HFFc6 (cell line): ENCODE measurements at regions not wholly inside any gene's neighbourhood (a gene's known extent, or its start where the extent isn't known, plus 50 kb on each side); places are given as distances from the start of the nearest gene placed in this dataset.

Experiments used
- DNase-seq: peaks from one replicate; pipeline ENCODE4 v3.0.0-alpha.2; 2018
- H3K27ac Mint-ChIP-seq: 2 replicates; pipeline ENCODE4 v1.8.0; 2020; ENCODE audit warnings: mild to moderate bottlenecking, mixed read lengths
- H3K27me3 Mint-ChIP-seq: 2 replicates; pipeline ENCODE4 v1.8.0; 2021; ENCODE audit warnings: mild to moderate bottlenecking, moderate library complexity, mixed read lengths; ENCODE audit not compliant: insufficient read depth
- H3K36me3 Mint-ChIP-seq: 2 replicates; pipeline ENCODE4 v1.8.0; 2021; ENCODE audit warnings: low read depth, mixed read lengths
- H3K4me1 Mint-ChIP-seq: 2 replicates; pipeline ENCODE4 v1.8.0; 2020; ENCODE audit warnings: low read depth, mixed read lengths
- H3K4me3 Mint-ChIP-seq: 2 replicates; pipeline ENCODE4 v1.8.0; 2020; ENCODE audit warnings: mild to moderate bottlenecking, moderate library complexity, mixed read lengths
- H3K9me3 Mint-ChIP-seq: 2 replicates; pipeline ENCODE4 v1.8.0; 2020; ENCODE audit warnings: mild to moderate bottlenecking, mixed read lengths
- TF ChIP-seq, protein P1 (sequence below): fragments of 200-600 bp; sonication (generic); IDR thresholded peaks from 2 replicates; pipeline ENCODE4 v1.5.0; 2021; ENCODE audit warnings: antibody characterized with exemption, mild to moderate bottlenecking

DNA sequence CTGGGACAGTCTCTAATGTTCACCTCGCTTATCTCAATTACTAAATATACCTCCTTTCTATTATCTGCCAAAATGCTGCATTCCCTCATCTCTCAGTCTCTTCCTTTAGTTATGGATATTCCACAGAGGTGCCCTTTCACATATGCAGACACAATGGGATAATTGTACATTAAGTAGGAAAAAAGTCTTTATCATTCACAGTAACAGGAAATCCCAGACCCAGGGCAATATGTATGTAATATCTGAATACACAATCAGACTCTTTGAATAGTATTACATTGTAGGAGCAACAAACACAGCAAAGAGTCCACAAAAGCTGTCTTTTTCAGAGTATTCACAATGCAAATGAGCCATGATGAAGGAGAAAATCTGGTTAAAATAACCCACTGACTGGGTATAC, 1399.0 kb upstream of the ZEB2 start:
- H3K9me3 Mint-ChIP-seq, result no peaks in the 10 kb centered on the region
- no peaks in the 10 kb centered on the region for H3K4me1 Mint-ChIP-seq
- H3K4me3 Mint-ChIP-seq, result no peak overlapping the region
- H3K36me3 Mint-ChIP-seq, result no peaks in the 10 kb centered on the region
- TF ChIP-seq, protein P1, sequence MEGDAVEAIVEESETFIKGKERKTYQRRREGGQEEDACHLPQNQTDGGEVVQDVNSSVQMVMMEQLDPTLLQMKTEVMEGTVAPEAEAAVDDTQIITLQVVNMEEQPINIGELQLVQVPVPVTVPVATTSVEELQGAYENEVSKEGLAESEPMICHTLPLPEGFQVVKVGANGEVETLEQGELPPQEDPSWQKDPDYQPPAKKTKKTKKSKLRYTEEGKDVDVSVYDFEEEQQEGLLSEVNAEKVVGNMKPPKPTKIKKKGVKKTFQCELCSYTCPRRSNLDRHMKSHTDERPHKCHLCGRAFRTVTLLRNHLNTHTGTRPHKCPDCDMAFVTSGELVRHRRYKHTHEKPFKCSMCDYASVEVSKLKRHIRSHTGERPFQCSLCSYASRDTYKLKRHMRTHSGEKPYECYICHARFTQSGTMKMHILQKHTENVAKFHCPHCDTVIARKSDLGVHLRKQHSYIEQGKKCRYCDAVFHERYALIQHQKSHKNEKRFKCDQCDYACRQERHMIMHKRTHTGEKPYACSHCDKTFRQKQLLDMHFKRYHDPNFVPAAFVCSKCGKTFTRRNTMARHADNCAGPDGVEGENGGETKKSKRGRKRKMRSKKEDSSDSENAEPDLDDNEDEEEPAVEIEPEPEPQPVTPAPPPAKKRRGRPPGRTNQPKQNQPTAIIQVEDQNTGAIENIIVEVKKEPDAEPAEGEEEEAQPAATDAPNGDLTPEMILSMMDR, result no peak
- no peak for DNase-seq
- peaks cover 3% of the 10 kb centered on the region; the same call in 1 of the 2 replicates for H3K27me3 Mint-ChIP-seq
- no peak overlapping the region for H3K27ac Mint-ChIP-seq

DNA sequence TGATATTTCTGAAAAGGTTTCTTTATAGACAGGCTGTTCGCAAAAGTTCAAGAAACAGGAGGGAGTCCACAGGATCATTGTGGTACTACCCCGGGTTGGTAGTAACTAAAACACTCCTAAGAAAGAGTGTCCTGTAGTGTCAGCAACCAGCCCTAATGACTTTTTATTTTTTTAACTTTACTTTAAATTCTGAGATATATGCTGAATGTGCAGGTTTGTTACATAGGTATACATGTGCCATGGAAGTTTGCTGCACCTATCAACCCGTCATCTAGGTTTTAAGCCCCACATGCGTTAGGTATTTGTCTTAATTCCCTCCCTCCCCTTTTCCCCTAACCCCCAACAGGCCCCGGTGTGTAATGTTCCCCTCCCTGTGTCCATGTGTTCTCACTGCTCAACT, 1396.9 kb upstream of the ZEB2 start:
- no peaks in the 10 kb centered on the region for H3K9me3 Mint-ChIP-seq
- TF ChIP-seq, protein P1, result no peak
- no peaks in the 10 kb centered on the region for H3K36me3 Mint-ChIP-seq
- no peaks in the 10 kb centered on the region for H3K4me1 Mint-ChIP-seq
- H3K27ac Mint-ChIP-seq, result no peak overlapping the region
- H3K27me3 Mint-ChIP-seq, result peaks cover 3% of the 10 kb centered on the region; the same call in 1 of the 2 replicates
- no peak for DNase-seq
- no peak overlapping the region for H3K4me3 Mint-ChIP-seq

DNA sequence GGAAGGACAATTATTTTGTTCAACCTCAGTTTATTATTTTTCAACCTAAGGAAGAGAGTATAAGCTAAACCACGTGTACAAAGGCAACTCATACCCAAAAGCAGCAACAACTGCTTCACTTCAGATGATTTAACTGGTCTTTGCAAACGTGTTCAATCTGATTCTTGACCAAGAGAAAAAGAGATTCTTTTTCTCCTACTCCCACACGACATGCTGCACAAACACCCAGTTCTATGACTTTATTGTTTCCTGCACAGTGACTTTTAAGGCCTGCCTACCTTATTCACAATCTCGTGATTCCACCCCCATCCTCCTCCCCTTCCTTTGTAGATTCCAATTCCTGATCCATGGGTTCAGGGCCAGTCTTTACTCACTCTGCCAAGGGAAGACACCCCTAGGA, 1394.8 kb upstream of the ZEB2 start:
- Mint-ChIP-seq H3K4me1 (no peaks in the 10 kb centered on the region), H3K36me3 (no peaks in the 10 kb centered on the region), H3K4me3 (no peak overlapping the region), H3K9me3 (no peaks in the 10 kb centered on the region), H3K27ac (no peak overlapping the region), H3K27me3 (0 out of 2 replicates have a peak, but pooled peaks cover 2% of the 10 kb centered on the region)
- TF ChIP-seq, protein P1, result no peak
- DNase-seq, result no peak

DNA sequence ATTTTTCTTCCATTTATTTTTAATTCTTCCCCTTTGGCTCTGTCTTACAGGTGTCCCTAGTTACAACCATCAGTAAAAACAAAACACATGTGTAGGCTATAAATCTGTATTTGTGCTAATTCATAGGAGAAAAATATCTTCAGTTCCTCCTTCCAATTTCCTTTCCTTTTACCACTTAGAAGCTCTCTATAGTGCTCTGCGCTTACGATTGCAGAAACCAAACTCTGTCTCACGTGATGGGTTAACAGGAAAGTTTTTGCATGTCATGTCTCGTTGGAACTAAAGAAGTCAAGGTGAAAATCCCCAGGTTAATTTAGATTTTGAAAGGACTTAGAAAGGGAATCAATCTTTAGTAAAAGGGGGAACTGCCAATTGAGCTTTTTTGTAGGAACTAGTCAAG, 1390.5 kb upstream of the ZEB2 start:
- Mint-ChIP-seq H3K36me3 (no peaks in the 10 kb centered on the region), H3K4me1 (no peaks in the 10 kb centered on the region), H3K4me3 (no peak overlapping the region), H3K27me3 (no peaks in the 10 kb centered on the region), H3K27ac (no peak overlapping the region), H3K9me3 (no peaks in the 10 kb centered on the region)
- TF ChIP-seq, protein P1, result no peak
- no peak for DNase-seq

DNA sequence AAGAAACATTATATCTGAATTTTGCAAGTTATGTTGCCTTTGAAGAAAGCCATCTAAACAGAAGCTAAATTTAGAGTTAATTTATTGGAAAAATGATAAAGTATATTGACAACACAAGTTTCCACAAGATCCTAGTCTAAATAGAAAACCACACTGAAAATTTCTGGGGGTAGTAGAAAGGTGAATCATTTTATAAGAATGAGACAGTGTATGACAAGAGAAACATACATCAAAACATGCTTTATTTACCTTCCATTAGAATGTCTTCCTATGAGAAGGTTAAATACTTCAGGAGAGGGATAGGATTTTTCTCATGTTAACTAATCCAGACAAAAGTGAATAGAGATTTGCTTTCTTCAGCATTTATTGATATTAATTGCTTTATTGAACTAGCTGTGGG, 1389.8 kb upstream of the ZEB2 start:
- no peak for DNase-seq
- Mint-ChIP-seq H3K9me3 (no peaks in the 10 kb centered on the region), H3K36me3 (no peaks in the 10 kb centered on the region), H3K4me1 (no peaks in the 10 kb centered on the region), H3K27me3 (no peaks in the 10 kb centered on the region), H3K27ac (no peak overlapping the region), H3K4me3 (no peak overlapping the region)
- TF ChIP-seq, protein P1, result no peak

DNA sequence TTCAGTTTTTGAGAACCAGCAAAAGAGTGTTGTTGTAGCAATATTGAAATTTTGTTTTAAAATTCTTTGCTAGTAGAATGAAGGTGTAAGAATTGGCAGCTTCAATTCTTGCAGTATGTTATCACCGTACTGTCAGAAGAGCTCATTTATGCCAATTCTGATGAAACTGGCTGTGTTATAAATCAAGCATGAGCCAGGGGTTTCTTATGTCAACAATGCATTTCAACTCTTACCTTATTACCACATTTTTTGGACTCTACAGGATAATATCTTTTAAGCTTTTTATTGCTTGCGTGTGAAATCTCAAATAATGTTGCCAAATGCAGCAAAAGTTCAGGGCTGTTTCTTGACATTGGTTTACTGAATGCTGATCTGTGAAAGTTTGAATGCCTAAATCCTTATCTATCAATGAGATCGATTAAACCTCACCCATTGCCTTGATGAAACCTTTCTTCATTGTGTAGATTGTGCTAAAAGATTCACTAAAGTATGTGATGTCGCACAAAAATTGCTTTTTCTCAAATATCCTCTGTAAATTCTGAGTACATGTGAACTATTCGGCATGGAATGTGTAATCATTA, 1389.3 kb upstream of the ZEB2 start:
- DNase-seq, result no peak
- TF ChIP-seq, protein P1, result no peak
- Mint-ChIP-seq H3K4me3 (no peak overlapping the region), H3K27me3 (no peaks in the 10 kb centered on the region), H3K9me3 (no peaks in the 10 kb centered on the region), H3K27ac (no peak overlapping the region), H3K4me1 (no peaks in the 10 kb centered on the region), H3K36me3 (no peaks in the 10 kb centered on the region)
